HEK293 (cell line): ENCODE measurements at regions not wholly inside any gene's neighbourhood (a gene's known extent, or its start where the extent isn't known, plus 50 kb on each side); places are given as distances from the start of the nearest gene placed in this dataset.

Experiments used
- HOXC10 ChIP-seq: sonication (generic); formaldehyde crosslinking; IDR thresholded peaks from 2 replicates; pipeline ENCODE4 v1.8.1; 2023; ENCODE audit warnings: mild to moderate bottlenecking, missing genetic modification reagents
- MYNN ChIP-seq: fragments of 450-650 bp; formaldehyde crosslinking; IDR thresholded peaks from 2 replicates; pipeline ENCODE4 v1.5.1; 2016; ENCODE audit warnings: missing biosample characterization, missing genetic modification characterization, borderline replicate concordance
- PRDM1 ChIP-seq: fragments of 450-650 bp; formaldehyde crosslinking; IDR thresholded peaks from 2 replicates; pipeline ENCODE4; 2016; ENCODE audit warnings: missing biosample characterization, missing genetic modification characterization
- RBAK ChIP-seq: fragments of 450-650 bp; formaldehyde crosslinking; IDR thresholded peaks from 2 replicates; pipeline ENCODE4 v1.5.1; 2016; ENCODE audit warnings: missing biosample characterization, missing genetic modification characterization
- SP2 ChIP-seq: fragments of 450-650 bp; formaldehyde crosslinking; IDR thresholded peaks from 2 replicates; pipeline ENCODE4 v1.5.1; 2016; ENCODE audit warnings: missing biosample characterization, missing genetic modification characterization
- SP3 ChIP-seq: fragments of 450-650 bp; formaldehyde crosslinking; IDR thresholded peaks from 2 replicates; pipeline ENCODE4 v1.5.1; 2016; ENCODE audit warnings: missing biosample characterization, missing genetic modification characterization
- SP7 ChIP-seq: fragments of 450-650 bp; formaldehyde crosslinking; IDR thresholded peaks from 2 replicates; pipeline ENCODE4 v1.5.1; 2016; ENCODE audit warnings: missing biosample characterization, missing genetic modification characterization
- TSHZ1 ChIP-seq: fragments of 450-650 bp; formaldehyde crosslinking; IDR thresholded peaks from 2 replicates; pipeline ENCODE4 v1.5.1; 2016; ENCODE audit warnings: missing biosample characterization, missing genetic modification characterization, borderline replicate concordance
- ZBTB1 ChIP-seq: fragments of 450-650 bp; formaldehyde crosslinking; IDR thresholded peaks from 2 replicates; pipeline ENCODE4 v1.5.1; 2016; ENCODE audit warnings: missing biosample characterization, missing genetic modification characterization
- ZBTB21 ChIP-seq: fragments of 450-650 bp; formaldehyde crosslinking; IDR thresholded peaks from 2 replicates; pipeline ENCODE4 v1.5.1; 2017; ENCODE audit warnings: missing biosample characterization, missing genetic modification characterization
- ZBTB8A ChIP-seq: fragments of 450-650 bp; formaldehyde crosslinking; IDR thresholded peaks from 2 replicates; pipeline ENCODE4 v1.5.1; 2016; ENCODE audit warnings: missing biosample characterization, missing genetic modification characterization
- ZFHX2 ChIP-seq: fragments of 450-650 bp; formaldehyde crosslinking; conservative IDR thresholded peaks from 2 replicates; pipeline ENCODE4 v1.5.1; 2016; ENCODE audit warnings: missing biosample characterization, missing genetic modification characterization
- ZFP69B ChIP-seq: fragments of 450-650 bp; formaldehyde crosslinking; IDR thresholded peaks from 2 replicates; pipeline ENCODE4 v1.5.1; 2016; ENCODE audit warnings: missing biosample characterization, missing genetic modification characterization
- ZNF549 ChIP-seq: fragments of 450-650 bp; IDR thresholded peaks from 2 replicates; pipeline ENCODE4 v1.5.1; 2018; ENCODE audit warnings: missing biosample characterization, missing genetic modification characterization, mild to moderate bottlenecking, inconsistent platforms, moderate library complexity
- ZNF658 ChIP-seq: fragments of 450-650 bp; formaldehyde crosslinking; IDR thresholded peaks from 2 replicates; pipeline ENCODE4; 2016; ENCODE audit warnings: missing biosample characterization, missing genetic modification characterization
- ZNF660 ChIP-seq: fragments of 450-650 bp; IDR thresholded peaks from 2 replicates; pipeline ENCODE4 v1.5.1; 2018; ENCODE audit warnings: missing biosample characterization, mild to moderate bottlenecking, missing genetic modification characterization
- ZNF701 ChIP-seq: fragments of 450-650 bp; formaldehyde crosslinking; IDR thresholded peaks from 2 replicates; pipeline ENCODE4 v1.5.1; 2016; ENCODE audit warnings: missing biosample characterization, missing genetic modification characterization
- ZNF76 ChIP-seq: fragments of 450-650 bp; formaldehyde crosslinking; IDR thresholded peaks from 2 replicates; pipeline ENCODE4; 2016; ENCODE audit warnings: low read depth, missing biosample characterization, missing genetic modification characterization, borderline replicate concordance
- ZSCAN5A ChIP-seq: fragments of 450-650 bp; formaldehyde crosslinking; IDR thresholded peaks from 2 replicates; pipeline ENCODE4 v1.5.1; 2016; ENCODE audit warnings: missing biosample characterization, missing genetic modification characterization
- TF ChIP-seq, protein P1 (sequence below): fragments of 450-650 bp; formaldehyde crosslinking; IDR thresholded peaks from 2 replicates; pipeline ENCODE4 v1.5.1; 2016; ENCODE audit warnings: missing biosample characterization, missing genetic modification characterization
- TF ChIP-seq, protein P2 (sequence below): fragments of 450-650 bp; formaldehyde crosslinking; IDR thresholded peaks from 2 replicates; pipeline ENCODE4 v1.5.1; 2016; ENCODE audit warnings: missing biosample characterization, missing genetic modification characterization
- TF ChIP-seq, protein P3 (sequence below): fragments of 450-650 bp; formaldehyde crosslinking; conservative IDR thresholded peaks from 2 replicates; pipeline ENCODE4 v1.5.1; 2016; ENCODE audit warnings: low read depth, missing biosample characterization, missing genetic modification characterization
- TF ChIP-seq, protein P4 (sequence below): fragments of 450-650 bp; IDR thresholded peaks from 2 replicates; pipeline ENCODE4 v1.5.1; 2018; ENCODE audit warnings: missing biosample characterization, mild to moderate bottlenecking, missing genetic modification characterization

DNA sequence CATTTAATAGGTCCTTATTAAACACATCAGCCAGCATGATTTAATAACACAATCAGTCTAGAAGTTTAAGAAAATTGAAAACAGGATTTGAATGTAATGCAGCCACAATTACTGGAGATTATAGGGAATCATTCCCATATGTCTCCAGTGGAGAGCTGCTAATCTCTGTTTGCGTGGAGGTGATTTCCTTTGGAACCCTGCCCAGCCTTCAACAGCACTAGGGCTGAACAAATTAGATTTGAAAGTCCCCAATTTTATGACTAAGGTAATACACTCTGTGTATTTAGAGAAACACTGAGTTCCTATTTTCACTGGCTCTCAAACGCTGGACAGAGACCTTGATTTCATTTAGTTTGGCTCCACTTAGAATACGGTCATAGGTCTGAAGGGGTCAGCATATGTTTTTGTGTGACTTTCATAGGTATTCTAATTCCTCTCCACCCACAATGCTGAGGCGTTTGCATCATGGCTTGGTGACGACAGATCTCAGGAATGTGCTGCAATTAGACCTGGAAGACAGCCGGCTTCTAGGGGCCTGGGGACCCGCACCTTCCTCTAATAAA, 508.3 kb downstream of the EBF1 start (continued):
- TF ChIP-seq ZNF76 (tag by site-specific recombination) (0 out of 2 replicates have a peak, but pooled peaks have one; percentile 20), ZFP69B (tag by site-specific recombination) (no peak), PRDM1 (tag by site-specific recombination) (0 out of 2 replicates have a peak, but pooled peaks have one; percentile 10), ZNF658 (no peak), SP3 (tag by site-specific recombination) (no peak; the same call in 1 of the 2 replicates), ZBTB21 (tag by site-specific recombination) (peak; percentile 40), HOXC10 (CRISPR knock-in tag) (no peak), RBAK (no peak), ZSCAN5A (tag by site-specific recombination) (no peak), ZFHX2 (tag by site-specific recombination) (peak; percentile 72), SP2 (tag by site-specific recombination) (no peak), ZBTB1 (tag by site-specific recombination) (0 out of 2 replicates have a peak, but pooled peaks have one; percentile 9), SP7 (tag by site-specific recombination) (peak; percentile 11; the same call in 1 of the 2 replicates), ZNF660 (tag by site-specific recombination) (0 out of 2 replicates have a peak, but pooled peaks have one; percentile 15), MYNN (tag by site-specific recombination) (no peak), TSHZ1 (tag by site-specific recombination) (no peak), ZBTB8A (tag by site-specific recombination) (0 out of 2 replicates have a peak, but pooled peaks have one; percentile 25), ZNF549 (no peak), ZNF701 (tag by site-specific recombination) (no peak)
- TF ChIP-seq, protein P1, sequence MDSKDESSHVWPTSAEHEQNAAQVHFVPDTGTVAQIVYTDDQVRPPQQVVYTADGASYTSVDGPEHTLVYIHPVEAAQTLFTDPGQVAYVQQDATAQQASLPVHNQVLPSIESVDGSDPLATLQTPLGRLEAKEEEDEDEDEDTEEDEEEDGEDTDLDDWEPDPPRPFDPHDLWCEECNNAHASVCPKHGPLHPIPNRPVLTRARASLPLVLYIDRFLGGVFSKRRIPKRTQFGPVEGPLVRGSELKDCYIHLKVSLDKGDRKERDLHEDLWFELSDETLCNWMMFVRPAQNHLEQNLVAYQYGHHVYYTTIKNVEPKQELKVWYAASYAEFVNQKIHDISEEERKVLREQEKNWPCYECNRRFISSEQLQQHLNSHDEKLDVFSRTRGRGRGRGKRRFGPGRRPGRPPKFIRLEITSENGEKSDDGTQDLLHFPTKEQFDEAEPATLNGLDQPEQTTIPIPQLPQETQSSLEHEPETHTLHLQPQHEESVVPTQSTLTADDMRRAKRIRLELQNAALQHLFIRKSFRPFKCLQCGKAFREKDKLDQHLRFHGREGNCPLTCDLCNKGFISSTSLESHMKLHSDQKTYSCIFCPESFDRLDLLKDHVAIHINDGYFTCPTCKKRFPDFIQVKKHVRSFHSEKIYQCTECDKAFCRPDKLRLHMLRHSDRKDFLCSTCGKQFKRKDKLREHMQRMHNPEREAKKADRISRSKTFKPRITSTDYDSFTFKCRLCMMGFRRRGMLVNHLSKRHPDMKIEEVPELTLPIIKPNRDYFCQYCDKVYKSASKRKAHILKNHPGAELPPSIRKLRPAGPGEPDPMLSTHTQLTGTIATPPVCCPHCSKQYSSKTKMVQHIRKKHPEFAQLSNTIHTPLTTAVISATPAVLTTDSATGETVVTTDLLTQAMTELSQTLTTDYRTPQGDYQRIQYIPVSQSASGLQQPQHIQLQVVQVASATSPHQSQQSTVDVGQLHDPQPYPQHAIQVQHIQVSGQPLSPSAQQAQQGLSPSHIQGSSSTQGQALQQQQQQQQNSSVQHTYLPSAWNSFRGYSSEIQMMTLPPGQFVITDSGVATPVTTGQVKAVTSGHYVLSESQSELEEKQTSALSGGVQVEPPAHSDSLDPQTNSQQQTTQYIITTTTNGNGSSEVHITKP (tag by site-specific recombination): peak; percentile 91; the same call in 1 of the 2 replicates
- TF ChIP-seq, protein P2, sequence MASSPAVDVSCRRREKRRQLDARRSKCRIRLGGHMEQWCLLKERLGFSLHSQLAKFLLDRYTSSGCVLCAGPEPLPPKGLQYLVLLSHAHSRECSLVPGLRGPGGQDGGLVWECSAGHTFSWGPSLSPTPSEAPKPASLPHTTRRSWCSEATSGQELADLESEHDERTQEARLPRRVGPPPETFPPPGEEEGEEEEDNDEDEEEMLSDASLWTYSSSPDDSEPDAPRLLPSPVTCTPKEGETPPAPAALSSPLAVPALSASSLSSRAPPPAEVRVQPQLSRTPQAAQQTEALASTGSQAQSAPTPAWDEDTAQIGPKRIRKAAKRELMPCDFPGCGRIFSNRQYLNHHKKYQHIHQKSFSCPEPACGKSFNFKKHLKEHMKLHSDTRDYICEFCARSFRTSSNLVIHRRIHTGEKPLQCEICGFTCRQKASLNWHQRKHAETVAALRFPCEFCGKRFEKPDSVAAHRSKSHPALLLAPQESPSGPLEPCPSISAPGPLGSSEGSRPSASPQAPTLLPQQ (tag by site-specific recombination): no peak
- TF ChIP-seq, protein P3, sequence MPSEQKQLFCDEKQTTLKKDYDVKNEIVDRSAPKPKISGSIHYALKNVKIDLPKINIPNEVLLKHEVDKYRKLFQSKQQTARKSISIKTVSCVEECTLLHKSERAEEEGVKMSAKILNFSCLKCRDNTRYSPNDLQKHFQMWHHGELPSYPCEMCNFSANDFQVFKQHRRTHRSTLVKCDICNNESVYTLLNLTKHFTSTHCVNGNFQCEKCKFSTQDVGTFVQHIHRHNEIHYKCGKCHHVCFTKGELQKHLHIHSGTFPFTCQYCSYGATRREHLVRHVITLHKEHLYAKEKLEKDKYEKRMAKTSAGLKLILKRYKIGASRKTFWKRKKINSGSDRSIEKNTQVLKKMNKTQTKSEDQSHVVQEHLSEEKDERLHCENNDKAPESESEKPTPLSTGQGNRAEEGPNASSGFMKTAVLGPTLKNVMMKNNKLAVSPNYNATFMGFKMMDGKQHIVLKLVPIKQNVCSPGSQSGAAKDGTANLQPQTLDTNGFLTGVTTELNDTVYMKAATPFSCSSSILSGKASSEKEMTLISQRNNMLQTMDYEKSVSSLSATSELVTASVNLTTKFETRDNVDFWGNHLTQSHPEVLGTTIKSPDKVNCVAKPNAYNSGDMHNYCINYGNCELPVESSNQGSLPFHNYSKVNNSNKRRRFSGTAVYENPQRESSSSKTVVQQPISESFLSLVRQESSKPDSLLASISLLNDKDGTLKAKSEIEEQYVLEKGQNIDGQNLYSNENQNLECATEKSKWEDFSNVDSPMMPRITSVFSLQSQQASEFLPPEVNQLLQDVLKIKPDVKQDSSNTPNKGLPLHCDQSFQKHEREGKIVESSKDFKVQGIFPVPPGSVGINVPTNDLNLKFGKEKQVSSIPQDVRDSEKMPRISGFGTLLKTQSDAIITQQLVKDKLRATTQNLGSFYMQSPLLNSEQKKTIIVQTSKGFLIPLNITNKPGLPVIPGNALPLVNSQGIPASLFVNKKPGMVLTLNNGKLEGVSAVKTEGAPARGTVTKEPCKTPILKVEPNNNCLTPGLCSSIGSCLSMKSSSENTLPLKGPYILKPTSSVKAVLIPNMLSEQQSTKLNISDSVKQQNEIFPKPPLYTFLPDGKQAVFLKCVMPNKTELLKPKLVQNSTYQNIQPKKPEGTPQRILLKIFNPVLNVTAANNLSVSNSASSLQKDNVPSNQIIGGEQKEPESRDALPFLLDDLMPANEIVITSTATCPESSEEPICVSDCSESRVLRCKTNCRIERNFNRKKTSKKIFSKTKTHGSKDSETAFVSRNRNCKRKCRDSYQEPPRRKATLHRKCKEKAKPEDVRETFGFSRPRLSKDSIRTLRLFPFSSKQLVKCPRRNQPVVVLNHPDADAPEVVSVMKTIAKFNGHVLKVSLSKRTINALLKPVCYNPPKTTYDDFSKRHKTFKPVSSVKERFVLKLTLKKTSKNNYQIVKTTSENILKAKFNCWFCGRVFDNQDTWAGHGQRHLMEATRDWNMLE (tag by site-specific recombination): peak; percentile 23; the same call in 1 of the 2 replicates
- TF ChIP-seq, protein P4, sequence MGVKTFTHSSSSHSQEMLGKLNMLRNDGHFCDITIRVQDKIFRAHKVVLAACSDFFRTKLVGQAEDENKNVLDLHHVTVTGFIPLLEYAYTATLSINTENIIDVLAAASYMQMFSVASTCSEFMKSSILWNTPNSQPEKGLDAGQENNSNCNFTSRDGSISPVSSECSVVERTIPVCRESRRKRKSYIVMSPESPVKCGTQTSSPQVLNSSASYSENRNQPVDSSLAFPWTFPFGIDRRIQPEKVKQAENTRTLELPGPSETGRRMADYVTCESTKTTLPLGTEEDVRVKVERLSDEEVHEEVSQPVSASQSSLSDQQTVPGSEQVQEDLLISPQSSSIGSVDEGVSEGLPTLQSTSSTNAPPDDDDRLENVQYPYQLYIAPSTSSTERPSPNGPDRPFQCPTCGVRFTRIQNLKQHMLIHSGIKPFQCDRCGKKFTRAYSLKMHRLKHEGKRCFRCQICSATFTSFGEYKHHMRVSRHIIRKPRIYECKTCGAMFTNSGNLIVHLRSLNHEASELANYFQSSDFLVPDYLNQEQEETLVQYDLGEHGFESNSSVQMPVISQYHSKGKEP: 0 out of 2 replicates have a peak, but pooled peaks have one; percentile 4
